ENCODE measurements at regions not wholly inside any gene's neighbourhood (a gene's known extent, or its start where the extent isn't known, plus 50 kb on each side); places are given as distances from the start of the nearest gene placed in this dataset.

DNA sequence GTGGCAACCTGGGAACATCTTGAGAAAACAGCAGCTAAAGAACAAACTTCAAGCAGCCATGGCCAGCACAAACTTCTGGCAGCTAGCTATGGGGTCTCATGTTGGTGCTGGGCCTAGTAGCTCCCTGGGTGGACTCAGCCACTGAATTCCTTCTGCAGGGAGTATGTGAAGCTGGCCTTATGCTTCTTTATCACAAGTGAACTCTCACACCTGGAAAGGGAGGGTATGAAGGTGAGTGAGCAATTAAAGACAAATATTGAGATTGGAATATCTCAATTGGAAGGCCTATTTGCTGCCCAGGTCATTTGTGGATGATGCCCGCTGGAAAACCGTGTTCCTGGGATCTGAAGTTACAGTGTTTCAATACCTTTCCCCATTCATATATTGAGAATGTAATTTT is 153.3 kb upstream of the RPS6KA3 start:
- DNase-seq = no peak

- no peak for DNase-seq
Measured at GRCh38 chrX:20418379-20419150, 151.9 kb upstream of the RPS6KA3 start.

- no peak for DNase-seq
Measured at GRCh38 chrX:20414762-20415445, 148.2 kb upstream of the RPS6KA3 start.

- DNase-seq = no peak
Measured at GRCh38 chrX:20414066-20414465, 147.4 kb upstream of the RPS6KA3 start.

DNA sequence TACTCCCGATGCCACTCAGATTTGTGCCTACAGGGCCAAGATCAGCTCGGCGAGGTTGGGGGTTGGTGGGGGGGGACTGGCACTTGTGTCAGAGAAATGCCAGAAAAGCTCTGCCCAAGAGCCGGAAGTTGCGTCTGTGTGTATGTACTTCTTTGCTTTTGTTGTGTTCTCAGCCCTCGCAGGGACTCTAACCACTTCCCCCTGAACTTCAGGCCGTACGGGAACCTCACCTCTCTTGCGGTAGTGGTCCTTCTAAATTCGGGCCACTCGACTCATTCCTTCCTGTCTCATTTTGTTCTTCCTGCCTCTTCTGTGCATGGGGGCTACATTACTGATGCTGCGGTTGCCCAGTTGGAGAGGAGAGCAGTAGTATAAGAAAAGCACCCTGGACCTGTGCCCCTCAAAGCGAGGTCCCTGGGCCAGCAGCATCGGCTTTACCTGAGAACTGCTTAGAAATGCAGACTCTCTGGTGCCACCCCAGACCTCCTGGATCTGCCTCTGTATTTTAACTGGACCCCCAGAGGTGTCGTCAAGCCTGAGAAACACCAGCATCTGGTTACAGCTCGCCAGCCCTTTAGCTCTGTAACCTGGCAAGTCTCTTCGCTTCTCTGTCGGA is 146.3 kb upstream of the RPS6KA3 start:
- no peak for DNase-seq

GRCh38 chrX:20410540-20410939 is 143.8 kb upstream of the RPS6KA3 start:
- DNase-seq = no peak

GRCh38 chrX:20409991-20410390 is 143.3 kb upstream of the RPS6KA3 start:
- DNase-seq = no peak

DNA sequence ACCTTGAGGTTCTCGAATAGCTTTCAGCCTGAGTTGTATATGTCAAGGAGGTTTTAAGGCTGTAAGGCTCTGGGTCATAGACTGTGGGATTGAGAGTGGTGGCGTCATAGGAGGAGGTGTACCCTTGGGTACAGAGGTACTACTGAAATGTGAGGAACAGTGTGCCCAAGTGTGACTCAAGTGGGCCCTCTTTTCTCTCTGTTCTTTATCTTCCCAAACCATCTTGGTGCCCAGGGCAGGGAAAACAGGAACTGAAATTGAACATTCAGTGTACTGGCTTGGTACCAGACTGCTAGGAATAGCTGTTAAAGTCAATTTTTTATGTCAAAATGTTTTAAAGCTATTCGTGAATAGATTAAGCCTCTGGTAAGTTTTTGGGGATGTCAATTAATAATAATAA is 136.2 kb upstream of the RPS6KA3 start:
- DNase-seq = no peak

DNA sequence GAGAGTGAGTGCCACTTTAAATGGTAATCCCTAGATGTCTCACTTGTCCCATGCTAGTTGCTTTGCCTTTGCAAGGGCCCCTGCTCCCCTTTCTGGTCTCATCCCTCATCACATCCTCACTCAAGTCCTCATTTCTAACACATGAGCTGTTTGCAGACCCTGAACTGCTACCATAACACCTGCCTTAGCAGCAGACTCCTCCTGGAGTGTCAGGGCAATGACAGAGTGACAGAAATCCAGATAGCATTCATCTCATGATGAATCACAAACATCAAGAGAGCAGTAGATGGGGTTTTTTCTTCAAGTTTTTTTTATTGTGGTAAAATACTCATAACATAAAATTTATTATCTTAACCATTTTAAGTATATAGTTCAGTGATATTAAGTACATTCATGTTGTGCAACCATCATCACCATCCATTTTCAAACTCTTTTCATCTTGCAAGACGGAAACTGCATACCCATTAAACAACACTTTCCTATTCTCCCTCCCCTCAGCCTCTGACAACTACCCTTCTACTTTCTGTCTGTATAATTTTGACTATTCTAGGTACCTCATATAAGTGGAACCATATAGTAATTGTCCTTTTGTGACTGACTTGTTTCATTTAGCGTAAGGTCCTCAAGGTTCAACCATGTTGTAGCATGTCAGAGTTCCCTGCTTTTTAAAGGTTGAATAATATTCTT is 133.2 kb upstream of the RPS6KA3 start:
- DNase-seq = no peak

GRCh38 chrX:20397587-20397986 is 130.9 kb upstream of the RPS6KA3 start:
- no peak for DNase-seq

DNA sequence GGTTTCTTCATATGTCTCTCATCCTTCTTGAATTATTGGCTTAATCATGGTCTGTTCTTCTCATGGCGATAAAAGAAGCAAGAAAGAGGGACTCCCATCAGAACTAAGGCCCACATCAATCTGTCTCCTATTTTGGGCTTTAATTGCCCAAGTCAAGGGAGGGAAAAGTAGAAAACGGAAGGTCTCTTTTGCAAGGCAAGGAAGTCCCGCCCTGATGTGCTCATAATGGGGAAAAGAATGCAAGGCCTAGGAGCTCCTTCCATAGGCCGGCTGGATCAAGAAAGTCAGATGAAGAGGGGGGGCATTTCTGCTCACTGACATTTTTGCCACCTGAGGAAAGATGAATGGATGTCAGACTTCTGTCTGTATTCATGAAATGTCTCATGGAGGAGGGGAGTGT is 127.7 kb upstream of the RPS6KA3 start:
- no peak for DNase-seq

DNA sequence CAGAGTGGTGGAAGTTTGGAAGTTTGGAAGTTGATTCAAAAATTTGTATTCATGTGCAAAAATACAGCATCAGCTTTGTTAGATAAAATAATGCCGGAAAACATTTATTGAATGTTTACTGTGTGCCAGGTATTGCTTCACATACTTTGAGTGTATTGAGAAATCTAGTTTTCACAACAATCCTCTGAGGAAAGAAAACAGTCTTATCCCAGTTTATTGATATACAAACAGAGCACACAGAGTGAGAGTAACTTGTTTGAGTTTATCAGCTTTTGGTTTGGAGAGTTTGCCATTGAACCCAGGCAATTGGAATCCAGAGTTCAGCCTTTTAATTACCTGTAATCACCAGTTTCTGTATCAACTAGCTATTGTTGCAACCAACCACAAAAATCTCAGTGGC is 127.2 kb upstream of the RPS6KA3 start:
- no peak for DNase-seq

DNA sequence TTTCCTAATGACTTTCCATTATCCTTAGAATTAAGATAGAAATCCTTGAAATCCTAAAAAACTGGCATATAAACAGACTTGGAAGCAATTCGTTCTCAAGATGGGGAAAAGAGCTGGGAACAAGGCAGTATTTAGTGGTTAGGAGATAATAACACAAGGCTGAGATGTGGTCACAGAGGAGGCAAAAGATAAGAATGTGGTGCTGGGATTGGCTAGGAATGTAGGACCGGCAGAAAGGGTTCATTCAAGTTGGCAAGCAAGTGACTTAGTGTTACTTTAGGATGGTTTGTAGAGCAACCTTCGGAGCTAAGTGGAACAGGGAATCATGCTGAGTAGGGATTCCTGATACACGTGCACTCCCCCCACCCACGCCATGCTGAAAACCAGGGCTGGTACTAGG is 121.9 kb upstream of the RPS6KA3 start:
- no peak for DNase-seq

DNA sequence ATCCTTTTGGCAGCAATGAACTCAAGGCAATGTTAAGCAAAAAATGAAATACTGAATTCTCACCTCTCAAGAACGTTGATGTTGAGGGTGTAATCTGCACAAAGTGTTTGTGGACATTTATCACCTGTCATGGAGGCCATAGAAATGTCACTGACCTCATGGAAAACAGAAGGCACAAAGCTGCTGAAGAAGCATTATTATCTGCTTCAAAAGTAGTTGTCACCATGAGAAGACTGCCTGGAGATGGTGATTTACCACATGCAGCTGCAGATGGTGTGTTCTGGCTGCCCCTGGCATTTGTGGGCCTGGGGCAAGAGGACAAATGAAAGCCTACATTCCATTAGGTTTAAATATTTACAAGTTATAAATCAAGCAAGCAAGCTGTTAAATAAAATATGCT is 116.8 kb upstream of the RPS6KA3 start:
- DNase-seq = no peak

GRCh38 chrX:20382518-20383297 is 116.0 kb upstream of the RPS6KA3 start:
- no peak for DNase-seq

GRCh38 chrX:20382082-20382481 is 115.4 kb upstream of the RPS6KA3 start:
- DNase-seq = no peak

DNA sequence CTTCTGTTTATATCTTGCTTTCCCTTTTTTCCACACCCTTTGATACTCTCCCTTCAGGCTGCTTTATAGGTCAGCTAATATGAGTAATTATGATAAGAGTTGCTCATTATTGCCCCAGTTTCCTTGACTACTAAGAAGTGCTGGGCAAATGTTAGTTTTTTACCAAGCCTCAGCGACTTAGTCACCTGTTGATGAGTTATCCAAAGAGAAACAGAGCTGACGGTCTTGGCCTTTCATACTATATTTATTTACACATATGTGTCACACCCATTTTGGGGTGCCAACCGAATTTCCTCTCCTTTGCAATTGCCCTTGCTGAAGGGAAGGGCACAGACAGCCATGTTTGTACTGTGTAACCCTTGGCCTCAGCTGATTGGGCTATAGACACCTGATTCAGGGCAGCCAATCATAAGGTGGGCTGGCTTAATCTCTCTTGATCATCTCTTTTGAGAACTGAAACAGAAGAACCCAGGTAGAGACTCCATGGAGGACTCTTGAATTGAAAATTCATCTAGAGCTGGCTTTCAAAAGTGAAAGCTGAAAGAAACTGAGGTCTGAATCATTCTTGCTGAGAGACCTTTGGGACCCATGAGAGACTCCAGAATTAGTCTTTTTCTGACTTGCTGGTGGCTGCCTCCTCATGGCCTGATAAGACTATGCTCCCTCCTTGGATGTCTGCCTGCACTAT is 111.7 kb upstream of the RPS6KA3 start:
- no peak for DNase-seq

DNA sequence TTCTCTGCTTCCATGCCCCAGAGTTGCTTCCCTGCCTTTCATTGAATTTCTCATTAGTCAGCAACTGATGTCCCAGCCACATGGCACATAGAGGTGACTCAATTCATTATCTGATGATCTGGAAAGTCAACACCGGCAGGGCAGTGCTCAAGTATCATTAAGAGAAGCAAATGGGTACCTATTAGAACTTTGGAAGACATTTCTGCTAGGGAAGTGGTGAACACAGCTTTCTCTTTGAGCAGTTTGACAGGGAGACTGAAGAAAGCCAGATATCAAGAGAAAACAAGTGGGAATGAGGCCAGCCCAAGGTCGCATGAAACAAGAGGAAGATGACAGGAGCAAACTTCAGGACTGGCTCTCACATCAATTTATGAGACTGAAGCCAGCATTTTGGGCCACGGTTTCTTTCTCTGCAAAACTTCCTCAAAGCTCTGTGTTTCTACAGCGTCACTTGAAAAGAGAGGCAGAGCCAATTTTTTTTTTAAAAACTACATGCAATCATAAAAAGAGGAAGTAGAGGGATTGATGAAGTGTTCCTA is 108.3 kb upstream of the RPS6KA3 start:
- DNase-seq = no peak

GRCh38 chrX:20374450-20374849 is 107.7 kb upstream of the RPS6KA3 start:
- no peak for DNase-seq

DNA sequence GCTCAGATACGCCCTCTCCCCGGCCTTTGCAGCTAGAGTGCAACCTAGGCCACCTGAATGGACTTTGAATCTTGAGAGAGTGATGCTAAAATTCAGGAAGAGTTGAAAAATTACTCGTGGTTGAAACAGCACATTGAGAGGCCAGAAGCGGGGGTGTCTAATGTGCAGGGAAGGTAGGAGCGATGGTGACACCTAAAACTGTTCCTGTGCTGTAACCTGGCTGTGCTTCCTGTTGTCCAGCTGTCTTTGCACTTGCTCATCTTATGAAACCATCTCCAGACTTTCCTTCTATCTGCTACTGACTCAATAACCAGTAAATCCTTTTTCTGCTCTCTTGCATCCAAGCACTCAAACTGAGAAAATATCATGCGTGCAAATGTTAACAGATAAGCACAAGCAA is 106.4 kb upstream of the RPS6KA3 start:
- no peak for DNase-seq

DNA sequence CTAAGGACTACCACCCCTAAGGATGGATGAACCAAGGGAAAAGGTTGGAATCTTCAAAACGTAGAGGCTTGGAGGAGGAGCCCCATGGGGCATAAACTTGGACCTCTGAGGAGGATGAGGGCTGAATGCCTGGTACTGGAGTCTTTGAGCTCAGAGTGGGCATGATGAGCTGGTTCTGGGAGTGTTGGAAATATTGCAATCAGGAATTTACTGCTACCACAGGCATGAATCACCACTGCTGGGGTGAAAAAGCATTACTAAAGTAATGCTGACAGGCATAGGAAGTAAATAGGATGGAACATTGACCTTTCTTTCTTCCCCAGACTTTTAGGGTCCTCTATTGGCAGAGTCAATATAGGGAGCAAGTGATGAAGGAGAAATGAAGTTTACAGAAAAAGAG is 105.8 kb upstream of the RPS6KA3 start:
- DNase-seq = no peak

- no peak for DNase-seq
Measured at GRCh38 chrX:20369468-20369867, 102.8 kb upstream of the RPS6KA3 start.
